GM23338 (cell line): ENCODE measurements at regions not wholly inside any gene's neighbourhood (a gene's known extent, or its start where the extent isn't known, plus 50 kb on each side); places are given as distances from the start of the nearest gene placed in this dataset.

ENCODE experiments used
- CREB1 ChIP-seq: fragments of 250-450 bp; sonication (Bioruptor Pico); IDR thresholded peaks from 2 replicates; pipeline ENCODE4 v1.5.0; 2020; ENCODE audit warnings: low read depth, mild to moderate bottlenecking, moderate library complexity
- EZH2 ChIP-seq: fragments of 200-600 bp; sonication (generic); IDR thresholded peaks from one replicate; pipeline ENCODE4 v1.8.0; 2017; ENCODE audit warnings: antibody characterized with exemption, mild to moderate bottlenecking, low read depth; ENCODE audit not compliant: unreplicated experiment
- EZH2phosphoT487 ChIP-seq: fragments of 200-600 bp; sonication (generic); IDR thresholded peaks from one replicate; pipeline ENCODE4 v1.8.1; 2018; ENCODE audit warnings: antibody characterized with exemption; ENCODE audit not compliant: unreplicated experiment
- JUNB ChIP-seq: IDR thresholded peaks from one replicate; pipeline ENCODE4 v1.6.1; 2016; ENCODE audit warnings: antibody characterized with exemption; ENCODE audit not compliant: unreplicated experiment
- POLR2AphosphoS5 ChIP-seq: IDR thresholded peaks from 2 replicates; pipeline ENCODE4 v1.6.1; 2016; ENCODE audit warnings: antibody characterized with exemption, low read depth
- STAT1 ChIP-seq: IDR thresholded peaks from one replicate; pipeline ENCODE4 v1.6.1; 2016; ENCODE audit warnings: antibody characterized with exemption; ENCODE audit not compliant: unreplicated experiment
- ZNF114 ChIP-seq: fragments of 250-450 bp; sonication (Bioruptor Pico); IDR thresholded peaks from 2 replicates; pipeline ENCODE4 v1.5.0; 2020; ENCODE audit warnings: mild to moderate bottlenecking, moderate library complexity
- ZNF331 ChIP-seq: fragments of 250-450 bp; sonication (Bioruptor Pico); IDR thresholded peaks from 2 replicates; pipeline ENCODE4 v1.5.0; 2020; ENCODE audit warnings: low read depth, mild to moderate bottlenecking, moderate library complexity
- TF ChIP-seq, protein P1 (sequence below), 2 experiments: fragments of 200-600 bp in 1 of 2; sonication (generic) in 1 of 2; conservative IDR thresholded peaks; 2 replicates each; pipeline versions ENCODE4 v1.5.1 to v1.6.1; 2016 to 2017; ENCODE audit warnings: antibody characterized with exemption in 2 of 2, low read depth in 2 of 2, mild to moderate bottlenecking in 2 of 2, moderate library complexity in 1 of 2
- TF ChIP-seq, protein P2 (sequence below): IDR thresholded peaks from one replicate; pipeline ENCODE4 v1.6.1; 2018; ENCODE audit warnings: antibody characterized with exemption; ENCODE audit not compliant: unreplicated experiment
- TF ChIP-seq, protein P3 (sequence below): fragments of 250-450 bp; sonication (Bioruptor Pico); IDR thresholded peaks from 2 replicates; pipeline ENCODE4 v1.5.0; 2020; ENCODE audit warnings: mild to moderate bottlenecking, moderate library complexity
- TF ChIP-seq, protein P4 (sequence below): IDR thresholded peaks from 2 replicates; pipeline ENCODE4 v1.6.1; 2016; ENCODE audit warnings: antibody characterized with exemption

GRCh38 chr5:61596265-61596664 is 264.2 kb downstream of the ZSWIM6 start:
- TF ChIP-seq EZH2 = no peak
- no peak for TF ChIP-seq ZNF331 (CRISPR knock-in tag)
- TF ChIP-seq, protein P1, sequence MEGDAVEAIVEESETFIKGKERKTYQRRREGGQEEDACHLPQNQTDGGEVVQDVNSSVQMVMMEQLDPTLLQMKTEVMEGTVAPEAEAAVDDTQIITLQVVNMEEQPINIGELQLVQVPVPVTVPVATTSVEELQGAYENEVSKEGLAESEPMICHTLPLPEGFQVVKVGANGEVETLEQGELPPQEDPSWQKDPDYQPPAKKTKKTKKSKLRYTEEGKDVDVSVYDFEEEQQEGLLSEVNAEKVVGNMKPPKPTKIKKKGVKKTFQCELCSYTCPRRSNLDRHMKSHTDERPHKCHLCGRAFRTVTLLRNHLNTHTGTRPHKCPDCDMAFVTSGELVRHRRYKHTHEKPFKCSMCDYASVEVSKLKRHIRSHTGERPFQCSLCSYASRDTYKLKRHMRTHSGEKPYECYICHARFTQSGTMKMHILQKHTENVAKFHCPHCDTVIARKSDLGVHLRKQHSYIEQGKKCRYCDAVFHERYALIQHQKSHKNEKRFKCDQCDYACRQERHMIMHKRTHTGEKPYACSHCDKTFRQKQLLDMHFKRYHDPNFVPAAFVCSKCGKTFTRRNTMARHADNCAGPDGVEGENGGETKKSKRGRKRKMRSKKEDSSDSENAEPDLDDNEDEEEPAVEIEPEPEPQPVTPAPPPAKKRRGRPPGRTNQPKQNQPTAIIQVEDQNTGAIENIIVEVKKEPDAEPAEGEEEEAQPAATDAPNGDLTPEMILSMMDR (conservative IDR thresholded peaks at IDR 0.05; ENCODE audit: low read depth in 2 of 2) = no peak
- no peak for TF ChIP-seq EZH2phosphoT487
- TF ChIP-seq, protein P2, sequence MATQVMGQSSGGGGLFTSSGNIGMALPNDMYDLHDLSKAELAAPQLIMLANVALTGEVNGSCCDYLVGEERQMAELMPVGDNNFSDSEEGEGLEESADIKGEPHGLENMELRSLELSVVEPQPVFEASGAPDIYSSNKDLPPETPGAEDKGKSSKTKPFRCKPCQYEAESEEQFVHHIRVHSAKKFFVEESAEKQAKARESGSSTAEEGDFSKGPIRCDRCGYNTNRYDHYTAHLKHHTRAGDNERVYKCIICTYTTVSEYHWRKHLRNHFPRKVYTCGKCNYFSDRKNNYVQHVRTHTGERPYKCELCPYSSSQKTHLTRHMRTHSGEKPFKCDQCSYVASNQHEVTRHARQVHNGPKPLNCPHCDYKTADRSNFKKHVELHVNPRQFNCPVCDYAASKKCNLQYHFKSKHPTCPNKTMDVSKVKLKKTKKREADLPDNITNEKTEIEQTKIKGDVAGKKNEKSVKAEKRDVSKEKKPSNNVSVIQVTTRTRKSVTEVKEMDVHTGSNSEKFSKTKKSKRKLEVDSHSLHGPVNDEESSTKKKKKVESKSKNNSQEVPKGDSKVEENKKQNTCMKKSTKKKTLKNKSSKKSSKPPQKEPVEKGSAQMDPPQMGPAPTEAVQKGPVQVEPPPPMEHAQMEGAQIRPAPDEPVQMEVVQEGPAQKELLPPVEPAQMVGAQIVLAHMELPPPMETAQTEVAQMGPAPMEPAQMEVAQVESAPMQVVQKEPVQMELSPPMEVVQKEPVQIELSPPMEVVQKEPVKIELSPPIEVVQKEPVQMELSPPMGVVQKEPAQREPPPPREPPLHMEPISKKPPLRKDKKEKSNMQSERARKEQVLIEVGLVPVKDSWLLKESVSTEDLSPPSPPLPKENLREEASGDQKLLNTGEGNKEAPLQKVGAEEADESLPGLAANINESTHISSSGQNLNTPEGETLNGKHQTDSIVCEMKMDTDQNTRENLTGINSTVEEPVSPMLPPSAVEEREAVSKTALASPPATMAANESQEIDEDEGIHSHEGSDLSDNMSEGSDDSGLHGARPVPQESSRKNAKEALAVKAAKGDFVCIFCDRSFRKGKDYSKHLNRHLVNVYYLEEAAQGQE = no peak
- no peak for TF ChIP-seq JUNB
- TF ChIP-seq POLR2AphosphoS5 = no peak
- no peak for TF ChIP-seq ZNF114 (CRISPR knock-in tag)
- TF ChIP-seq, protein P3, sequence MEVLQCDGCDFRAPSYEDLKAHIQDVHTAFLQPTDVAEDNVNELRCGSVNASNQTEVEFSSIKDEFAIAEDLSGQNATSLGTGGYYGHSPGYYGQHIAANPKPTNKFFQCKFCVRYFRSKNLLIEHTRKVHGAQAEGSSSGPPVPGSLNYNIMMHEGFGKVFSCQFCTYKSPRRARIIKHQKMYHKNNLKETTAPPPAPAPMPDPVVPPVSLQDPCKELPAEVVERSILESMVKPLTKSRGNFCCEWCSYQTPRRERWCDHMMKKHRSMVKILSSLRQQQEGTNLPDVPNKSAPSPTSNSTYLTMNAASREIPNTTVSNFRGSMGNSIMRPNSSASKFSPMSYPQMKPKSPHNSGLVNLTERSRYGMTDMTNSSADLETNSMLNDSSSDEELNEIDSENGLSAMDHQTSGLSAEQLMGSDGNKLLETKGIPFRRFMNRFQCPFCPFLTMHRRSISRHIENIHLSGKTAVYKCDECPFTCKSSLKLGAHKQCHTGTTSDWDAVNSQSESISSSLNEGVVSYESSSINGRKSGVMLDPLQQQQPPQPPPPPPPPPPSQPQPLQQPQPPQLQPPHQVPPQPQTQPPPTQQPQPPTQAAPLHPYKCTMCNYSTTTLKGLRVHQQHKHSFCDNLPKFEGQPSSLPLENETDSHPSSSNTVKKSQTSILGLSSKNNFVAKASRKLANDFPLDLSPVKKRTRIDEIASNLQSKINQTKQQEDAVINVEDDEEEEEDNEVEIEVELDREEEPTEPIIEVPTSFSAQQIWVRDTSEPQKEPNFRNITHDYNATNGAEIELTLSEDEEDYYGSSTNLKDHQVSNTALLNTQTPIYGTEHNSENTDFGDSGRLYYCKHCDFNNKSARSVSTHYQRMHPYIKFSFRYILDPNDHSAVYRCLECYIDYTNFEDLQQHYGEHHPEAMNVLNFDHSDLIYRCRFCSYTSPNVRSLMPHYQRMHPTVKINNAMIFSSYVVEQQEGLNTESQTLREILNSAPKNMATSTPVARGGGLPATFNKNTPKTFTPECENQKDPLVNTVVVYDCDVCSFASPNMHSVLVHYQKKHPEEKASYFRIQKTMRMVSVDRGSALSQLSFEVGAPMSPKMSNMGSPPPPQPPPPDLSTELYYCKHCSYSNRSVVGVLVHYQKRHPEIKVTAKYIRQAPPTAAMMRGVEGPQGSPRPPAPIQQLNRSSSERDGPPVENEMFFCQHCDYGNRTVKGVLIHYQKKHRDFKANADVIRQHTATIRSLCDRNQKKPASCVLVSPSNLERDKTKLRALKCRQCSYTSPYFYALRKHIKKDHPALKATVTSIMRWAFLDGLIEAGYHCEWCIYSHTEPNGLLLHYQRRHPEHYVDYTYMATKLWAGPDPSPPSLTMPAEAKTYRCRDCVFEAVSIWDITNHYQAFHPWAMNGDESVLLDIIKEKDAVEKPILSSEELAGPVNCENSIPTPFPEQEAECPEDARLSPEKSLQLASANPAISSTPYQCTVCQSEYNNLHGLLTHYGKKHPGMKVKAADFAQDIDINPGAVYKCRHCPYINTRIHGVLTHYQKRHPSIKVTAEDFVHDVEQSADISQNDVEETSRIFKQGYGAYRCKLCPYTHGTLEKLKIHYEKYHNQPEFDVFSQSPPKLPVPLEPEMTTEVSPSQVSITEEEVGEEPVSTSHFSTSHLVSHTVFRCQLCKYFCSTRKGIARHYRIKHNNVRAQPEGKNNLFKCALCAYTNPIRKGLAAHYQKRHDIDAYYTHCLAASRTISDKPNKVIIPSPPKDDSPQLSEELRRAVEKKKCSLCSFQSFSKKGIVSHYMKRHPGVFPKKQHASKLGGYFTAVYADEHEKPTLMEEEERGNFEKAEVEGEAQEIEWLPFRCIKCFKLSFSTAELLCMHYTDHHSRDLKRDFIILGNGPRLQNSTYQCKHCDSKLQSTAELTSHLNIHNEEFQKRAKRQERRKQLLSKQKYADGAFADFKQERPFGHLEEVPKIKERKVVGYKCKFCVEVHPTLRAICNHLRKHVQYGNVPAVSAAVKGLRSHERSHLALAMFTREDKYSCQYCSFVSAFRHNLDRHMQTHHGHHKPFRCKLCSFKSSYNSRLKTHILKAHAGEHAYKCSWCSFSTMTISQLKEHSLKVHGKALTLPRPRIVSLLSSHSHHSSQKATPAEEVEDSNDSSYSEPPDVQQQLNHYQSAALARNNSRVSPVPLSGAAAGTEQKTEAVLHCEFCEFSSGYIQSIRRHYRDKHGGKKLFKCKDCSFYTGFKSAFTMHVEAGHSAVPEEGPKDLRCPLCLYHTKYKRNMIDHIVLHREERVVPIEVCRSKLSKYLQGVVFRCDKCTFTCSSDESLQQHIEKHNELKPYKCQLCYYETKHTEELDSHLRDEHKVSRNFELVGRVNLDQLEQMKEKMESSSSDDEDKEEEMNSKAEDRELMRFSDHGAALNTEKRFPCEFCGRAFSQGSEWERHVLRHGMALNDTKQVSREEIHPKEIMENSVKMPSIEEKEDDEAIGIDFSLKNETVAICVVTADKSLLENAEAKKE (CRISPR knock-in tag) = no peak
- no peak for TF ChIP-seq CREB1 (CRISPR knock-in tag)
- TF ChIP-seq STAT1 = no peak
- TF ChIP-seq, protein P4, sequence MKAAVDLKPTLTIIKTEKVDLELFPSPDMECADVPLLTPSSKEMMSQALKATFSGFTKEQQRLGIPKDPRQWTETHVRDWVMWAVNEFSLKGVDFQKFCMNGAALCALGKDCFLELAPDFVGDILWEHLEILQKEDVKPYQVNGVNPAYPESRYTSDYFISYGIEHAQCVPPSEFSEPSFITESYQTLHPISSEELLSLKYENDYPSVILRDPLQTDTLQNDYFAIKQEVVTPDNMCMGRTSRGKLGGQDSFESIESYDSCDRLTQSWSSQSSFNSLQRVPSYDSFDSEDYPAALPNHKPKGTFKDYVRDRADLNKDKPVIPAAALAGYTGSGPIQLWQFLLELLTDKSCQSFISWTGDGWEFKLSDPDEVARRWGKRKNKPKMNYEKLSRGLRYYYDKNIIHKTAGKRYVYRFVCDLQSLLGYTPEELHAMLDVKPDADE = no peak
